ENCODE measurements at regions not wholly inside any gene's neighbourhood (a gene's known extent, or its start where the extent isn't known, plus 50 kb on each side); places are given as distances from the start of the nearest gene placed in this dataset.
"Not testable (repeated sequence)": the region's sequence is repeated elsewhere in the genome, so short reads cannot be mapped to it uniquely, and the experiment has no call there.

DNA sequence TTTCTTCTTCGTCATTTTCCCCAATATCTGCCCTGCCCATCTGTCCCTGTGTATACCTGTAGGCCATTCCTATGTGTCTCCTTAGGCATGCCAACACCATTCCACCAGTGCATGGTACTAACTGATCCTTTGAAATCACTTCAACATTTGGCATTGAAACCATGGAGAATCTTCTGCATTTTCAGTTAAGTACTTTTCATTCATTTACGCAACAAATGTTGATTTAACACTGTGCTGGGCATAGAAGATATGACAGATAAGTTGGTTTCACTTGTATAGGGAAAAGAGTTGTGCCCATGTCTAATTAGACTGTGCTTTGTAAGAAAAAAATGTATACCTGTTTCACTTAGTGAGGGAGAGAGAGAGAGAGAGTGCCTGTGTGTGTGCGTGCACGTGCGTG is 77.9 kb upstream of the FLT1 start:
- DNase-seq: no peak

GRCh38 chr13:28570356-28570755 is 75.4 kb upstream of the FLT1 start:
- not testable (repeated sequence) for DNase-seq

GRCh38 chr13:28569886-28570285 is 75.0 kb upstream of the FLT1 start:
- DNase-seq: no peak

DNA sequence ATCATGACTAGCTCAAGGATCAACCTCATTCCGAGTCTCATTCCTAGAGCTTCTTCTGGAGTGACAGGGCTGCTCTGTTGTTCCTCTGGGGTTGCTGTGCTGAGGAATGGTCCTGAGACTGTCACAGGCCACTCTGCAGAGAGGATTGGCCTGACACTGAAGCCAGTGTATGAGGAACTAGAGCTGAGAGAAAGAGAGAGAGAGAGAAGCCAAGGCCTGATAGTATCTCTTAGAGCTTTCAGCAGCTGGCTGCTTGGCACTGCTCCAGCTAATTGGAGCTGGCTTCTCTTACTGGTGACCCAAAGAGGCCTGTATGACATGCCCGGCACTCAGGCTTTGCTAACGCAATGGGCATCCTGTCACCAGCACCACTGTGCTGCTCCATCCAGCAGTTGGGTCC is 73.4 kb upstream of the FLT1 start:
- DNase-seq: peak; percentile 66

DNA sequence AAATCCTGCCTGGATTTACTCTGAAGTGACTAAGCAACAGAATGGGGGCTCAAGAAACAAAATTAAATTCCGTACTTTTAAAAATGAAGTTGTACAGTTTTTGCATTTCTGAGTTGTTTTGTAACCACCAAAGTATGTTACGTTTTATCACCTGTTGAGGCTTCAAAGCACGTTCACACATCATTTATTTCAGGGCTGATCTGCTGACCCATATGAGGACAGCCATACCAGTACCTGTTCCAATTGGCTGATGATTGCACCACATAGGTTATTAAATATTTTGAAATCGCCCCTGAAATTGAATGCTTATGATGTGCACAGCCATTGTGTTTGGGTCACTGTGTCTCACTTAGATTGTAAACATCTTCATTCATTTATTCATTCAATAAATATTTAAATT is 72.0 kb upstream of the FLT1 start:
- DNase-seq: no peak

- DNase-seq: no peak
Measured at GRCh38 chr13:28566283-28566682, 71.4 kb upstream of the FLT1 start.

- DNase-seq: no peak
Measured at GRCh38 chr13:28564030-28564429, 69.1 kb upstream of the FLT1 start.

DNA sequence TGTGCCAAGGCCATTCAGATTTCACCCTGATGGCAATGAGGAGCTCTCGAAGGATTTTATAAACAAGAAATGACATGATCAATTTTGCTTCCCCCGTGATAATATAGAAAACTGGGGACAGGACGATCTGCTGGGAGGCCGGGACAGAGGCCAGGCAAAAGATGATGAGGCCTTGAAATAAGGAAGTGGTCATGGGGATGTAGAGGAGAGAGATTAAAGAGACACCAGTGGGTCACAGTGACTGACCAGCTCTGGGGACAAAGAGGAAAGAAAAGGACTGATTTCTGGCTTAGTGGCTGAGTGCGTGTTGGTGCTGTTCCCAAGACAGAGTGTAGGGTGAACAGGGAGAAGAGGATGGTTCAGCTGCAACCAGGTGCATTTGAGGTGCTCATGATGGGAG is 68.7 kb upstream of the FLT1 start:
- no peak for DNase-seq

DNA sequence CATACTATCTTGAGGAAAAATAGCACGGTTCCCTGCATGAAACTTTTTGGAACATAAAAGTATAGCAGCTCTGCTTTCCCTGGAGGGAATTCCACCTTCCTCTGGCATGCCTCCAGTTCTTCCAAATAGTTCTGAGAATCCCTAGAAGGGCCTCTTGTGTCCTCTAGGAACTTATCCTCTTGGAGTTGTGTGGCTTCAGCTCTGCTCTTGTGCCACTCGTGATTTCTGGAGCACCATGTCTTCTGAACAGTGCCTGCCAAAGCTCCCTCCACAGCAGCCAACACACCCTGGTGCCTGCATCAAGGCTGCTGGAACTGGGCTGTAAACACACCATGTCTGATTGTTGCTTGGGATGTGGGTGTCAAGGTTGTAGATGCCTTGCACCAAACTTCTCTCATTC is 65.7 kb upstream of the FLT1 start:
- DNase-seq: no peak

GRCh38 chr13:28559636-28560259 is 64.8 kb upstream of the FLT1 start:
- no peak for DNase-seq

DNA sequence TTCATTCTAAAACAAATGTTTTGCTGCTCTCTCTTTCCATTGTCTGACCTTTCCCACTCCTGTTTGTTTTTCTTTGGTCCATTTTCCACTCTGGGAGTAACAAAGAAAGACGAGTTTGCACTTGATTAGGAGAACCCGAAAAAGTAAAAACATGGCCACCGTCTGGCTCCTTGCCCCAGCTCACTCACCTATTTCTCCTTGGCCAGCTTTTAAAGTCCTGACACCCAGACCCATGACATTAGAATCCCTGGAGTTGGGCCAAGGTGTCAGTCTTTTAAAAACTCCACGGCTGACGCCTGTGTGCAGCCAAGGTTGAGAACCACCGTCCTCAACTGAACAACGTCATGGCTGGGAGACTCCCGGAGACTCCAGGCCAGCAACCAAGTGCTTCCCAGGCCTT is 63.6 kb upstream of the FLT1 start:
- DNase-seq: no peak

DNA sequence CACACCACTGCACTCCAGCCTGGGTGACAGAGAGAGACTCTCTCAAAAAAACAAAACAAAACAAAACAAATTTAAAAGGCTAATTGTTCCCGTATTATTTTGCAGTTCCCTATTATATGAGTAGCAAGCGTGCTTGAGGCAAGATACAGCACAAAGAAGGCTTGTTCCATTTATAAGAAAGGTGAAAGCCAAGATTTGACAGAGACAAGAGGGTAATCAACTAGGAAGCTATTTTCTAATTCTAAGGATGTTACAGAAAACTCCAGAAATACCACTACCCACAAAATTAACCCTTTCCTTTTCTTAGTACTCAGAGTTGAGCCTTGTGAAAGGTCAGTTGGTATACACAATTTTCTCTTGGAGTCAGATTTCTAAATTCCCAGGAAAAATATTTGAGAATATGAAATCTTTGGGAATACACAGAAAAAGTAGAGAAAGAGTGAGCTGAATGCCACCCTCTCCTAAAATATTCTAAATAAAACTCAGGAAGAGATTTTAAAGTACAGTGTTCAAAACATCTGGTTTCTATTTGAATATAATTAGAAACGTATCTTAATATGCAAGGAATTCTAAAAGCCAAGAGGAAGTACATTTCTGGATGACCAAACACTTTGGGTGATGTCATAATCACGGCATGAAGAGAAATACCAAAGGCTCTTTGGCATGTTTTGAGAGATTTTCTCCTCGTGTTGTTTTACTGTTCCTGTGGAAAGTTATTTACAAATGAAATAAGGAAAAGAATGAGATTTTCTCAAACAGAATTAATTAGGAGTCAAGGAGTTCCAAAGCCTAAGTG is 63.0 kb upstream of the FLT1 start:
- DNase-seq: no peak

DNA sequence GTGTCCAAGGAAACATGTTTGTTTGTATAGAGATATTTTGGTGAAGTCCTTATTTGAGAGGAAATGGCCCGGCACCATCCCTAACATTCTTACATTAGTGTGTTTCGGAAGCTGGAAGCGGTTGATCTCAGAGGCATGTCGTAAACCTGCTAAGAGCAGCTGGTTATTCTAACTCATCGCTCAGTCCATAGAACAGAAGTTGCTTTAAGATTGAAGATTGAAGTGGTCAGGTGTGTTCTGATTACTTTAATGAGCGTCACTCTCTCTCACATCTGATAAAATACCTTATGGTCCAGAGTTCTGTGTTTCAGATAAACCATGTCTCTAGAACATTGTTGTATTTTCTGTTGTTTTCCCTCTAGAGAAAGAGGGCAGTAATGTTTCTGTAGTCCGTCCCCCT is 60.2 kb upstream of the FLT1 start:
- DNase-seq: no peak

- DNase-seq: no peak
Measured at GRCh38 chr13:28553971-28554370, 59.0 kb upstream of the FLT1 start.

- no peak for DNase-seq
Measured at GRCh38 chr13:28552288-28552687, 57.4 kb upstream of the FLT1 start.

DNA sequence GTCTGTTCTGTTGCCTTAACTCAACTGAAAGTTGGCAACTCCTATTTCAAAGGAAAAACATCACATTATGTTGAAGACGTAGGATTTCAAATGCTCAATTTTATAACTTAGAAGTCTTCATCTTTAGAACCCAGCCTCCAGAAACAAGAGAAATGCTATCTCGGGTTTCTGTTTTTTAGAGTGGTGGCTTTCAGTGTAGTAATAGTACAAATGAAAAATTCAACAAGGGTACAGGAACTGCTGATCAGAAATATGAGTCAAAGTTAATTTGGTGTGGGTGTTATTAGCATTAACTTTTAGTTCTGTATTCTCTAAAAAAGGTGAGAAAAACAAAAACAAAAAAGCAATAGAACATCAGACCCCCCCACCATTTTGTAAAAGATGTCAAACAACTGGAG is 56.6 kb upstream of the FLT1 start:
- no peak for DNase-seq

DNA sequence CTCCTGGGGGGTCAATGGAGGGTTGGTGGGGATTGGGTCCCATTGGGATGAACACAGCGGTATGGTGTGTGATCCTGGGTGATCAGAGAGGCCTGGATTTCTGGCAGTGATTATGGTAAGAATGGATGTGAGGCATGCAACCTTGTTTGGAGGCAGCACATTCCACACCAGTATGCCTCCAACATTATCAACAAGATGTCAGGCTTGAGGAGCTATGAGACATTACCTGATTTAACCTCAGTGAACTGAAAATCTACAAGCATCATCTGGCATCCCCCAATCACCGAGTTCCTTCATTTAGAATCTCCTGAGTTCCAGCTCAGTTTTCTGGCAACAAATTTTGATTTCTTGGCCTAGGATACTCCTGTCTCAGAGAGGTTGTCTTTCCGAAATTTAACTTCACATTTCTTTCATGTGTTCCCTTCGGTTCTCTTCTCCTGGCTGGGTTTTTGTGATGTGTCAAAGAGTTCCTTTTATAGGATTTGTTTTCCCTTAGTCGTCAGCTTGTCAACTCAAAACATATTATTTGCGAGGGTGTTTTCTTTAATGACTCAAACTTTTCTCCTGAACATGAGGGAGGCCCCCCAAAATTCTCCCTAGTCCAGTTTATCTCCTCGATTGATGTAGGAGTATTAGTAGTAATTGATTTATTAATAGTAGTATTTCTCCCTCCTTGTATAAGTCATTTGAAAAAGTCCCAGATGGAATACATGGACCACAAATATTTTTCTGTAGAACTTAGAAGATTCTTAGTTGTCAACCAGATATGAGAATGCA is 56.0 kb upstream of the FLT1 start:
- no peak for DNase-seq

DNA sequence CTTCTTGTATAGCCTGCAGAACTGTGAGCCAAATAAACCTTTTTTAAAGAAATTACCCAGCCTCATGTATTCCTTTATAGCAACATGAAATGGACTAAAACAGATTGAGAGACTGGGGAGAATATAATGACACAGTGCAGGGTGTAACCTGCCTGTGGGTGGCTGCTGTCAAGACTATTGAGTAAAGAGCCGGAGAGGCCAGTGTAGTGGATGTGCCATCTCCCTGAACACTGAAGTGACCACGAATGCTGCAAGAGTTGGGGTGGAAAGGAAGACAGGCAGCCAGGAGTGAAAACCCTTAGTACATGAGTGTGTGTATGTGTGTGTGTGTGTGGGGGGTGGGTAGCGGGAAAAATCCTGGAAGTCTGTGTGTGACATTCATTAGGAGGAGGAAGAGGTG is 55.2 kb upstream of the FLT1 start:
- DNase-seq: no peak

GRCh38 chr13:28548872-28549271 is 53.9 kb upstream of the FLT1 start:
- DNase-seq: no peak

GRCh38 chr13:28548468-28548867 is 53.5 kb upstream of the FLT1 start:
- no peak for DNase-seq

DNA sequence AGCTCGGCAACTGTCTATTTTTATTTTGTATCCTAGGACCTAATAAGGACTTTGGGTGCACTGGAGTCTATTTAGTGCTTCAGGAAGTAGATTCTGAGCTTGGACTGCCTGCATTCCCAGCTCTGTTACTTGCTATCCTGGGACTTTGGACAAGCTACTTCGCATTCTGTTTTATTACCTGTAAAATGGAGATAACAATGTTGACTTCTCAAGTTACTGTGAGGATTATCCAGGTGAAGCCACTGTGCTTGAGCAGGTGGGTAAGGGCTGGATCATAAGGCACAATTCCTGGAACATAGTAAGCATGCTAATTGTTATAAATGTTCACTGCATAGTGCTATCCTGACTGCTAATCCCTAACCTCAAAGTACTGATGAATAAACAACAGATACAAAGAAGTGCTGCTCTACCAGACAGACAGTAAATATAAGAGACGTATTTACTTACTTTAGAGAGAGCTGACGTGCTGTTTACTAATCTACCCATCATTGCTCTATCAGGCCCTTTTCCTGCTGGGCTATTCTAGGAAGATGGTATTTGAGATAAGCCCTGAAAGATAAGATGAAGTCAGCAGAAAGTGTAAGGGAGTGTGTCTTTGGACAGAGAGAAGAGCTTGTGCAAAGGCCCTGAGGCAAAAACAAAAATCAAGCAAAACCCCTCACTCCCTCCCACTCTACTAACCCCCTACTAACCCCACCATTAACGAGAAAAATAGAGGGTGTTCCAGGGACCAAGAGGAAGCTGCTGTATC is 50.8 kb upstream of the FLT1 start:
- no peak for DNase-seq
